T-helper 1 cell (primary cell): ENCODE measurements at regions not wholly inside any gene's neighbourhood (a gene's known extent, or its start where the extent isn't known, plus 50 kb on each side); places are given as distances from the start of the nearest gene placed in this dataset.

Experiments
- DNase-seq, 5 donors: peaks; one replicate each; pipeline ENCODE4 v3.0.0-alpha.2; 2012 to 2020

DNA sequence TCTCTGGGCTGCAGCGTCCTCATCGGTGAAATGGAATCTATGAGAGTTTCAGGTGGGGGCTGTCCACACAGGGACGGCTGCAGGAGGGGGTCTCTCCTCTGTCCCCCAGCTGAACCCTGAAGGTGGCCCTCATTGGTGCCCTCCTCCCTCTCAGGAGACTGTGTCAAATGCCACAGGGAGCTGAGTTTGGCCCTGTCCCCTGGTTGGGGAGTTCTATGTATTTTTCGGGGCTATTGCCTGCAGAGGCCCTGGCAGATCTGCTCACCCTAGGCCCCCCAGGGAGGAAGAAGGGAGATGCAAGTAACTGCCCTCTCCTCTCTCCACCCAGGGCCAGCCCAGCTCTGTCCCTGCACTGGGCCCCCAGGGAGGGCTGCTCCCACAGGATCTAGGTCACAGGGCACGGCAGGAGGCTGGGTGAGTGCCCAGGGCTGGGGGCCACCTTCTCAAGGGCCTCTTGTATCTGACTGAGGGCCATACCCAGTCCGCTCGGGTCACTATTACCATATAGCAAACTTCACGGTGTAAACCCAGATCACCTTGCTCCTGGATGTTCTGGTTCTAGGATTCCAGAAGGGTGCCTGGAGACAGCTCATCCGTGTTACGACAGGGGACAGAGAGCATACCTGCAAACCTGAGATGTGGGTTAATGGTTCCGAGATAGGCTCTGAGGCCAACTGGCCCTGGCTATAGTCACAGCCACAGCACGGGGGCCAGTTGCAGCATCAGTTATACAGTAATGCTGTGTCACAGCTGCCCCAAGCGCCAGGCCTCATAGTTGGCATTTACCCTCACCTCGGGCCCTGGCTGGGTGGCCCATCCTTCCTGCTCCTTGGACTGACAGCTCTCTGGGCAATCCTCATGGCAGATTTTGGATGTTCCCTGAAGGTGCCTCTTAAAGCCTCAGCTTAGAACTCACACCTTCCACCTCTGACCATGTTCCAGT lies 102.4 kb upstream of the PRR23E start:
- DNase-seq = no peak

- DNase-seq = no peak
Observed at GRCh38 chr3:127091376-127091775, 101.6 kb upstream of the PRR23E start.

GRCh38 chr3:127092368-127092767 lies 100.6 kb upstream of the PRR23E start:
- DNase-seq = no peak

- no peak for DNase-seq
Observed at GRCh38 chr3:127092776-127093175, 100.2 kb upstream of the PRR23E start.

- DNase-seq = no peak
Observed at GRCh38 chr3:127093312-127093711, 99.6 kb upstream of the PRR23E start.

DNA sequence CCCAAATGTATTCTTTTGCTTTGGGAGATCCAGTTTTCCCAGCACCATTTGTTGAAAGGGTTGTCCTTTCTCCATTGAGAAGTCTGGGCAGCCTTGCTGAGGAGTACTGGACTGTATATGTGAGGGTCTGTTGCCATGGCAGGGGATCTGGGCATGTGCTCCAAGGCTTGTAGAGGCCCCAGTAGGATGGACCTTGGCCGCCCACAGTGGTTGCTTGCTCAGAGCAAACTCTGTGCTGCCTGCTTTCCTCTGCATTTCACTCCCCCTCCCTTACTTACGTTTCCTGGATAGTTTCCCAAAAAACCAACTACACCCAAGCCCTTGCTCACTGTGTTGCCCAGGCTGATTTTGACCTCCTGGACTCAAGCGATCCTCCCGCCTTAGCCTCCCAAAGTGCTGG lies 97.2 kb upstream of the PRR23E start:
- DNase-seq = no peak

- no peak for DNase-seq
Observed at GRCh38 chr3:127096256-127097071, 96.5 kb upstream of the PRR23E start.

DNA sequence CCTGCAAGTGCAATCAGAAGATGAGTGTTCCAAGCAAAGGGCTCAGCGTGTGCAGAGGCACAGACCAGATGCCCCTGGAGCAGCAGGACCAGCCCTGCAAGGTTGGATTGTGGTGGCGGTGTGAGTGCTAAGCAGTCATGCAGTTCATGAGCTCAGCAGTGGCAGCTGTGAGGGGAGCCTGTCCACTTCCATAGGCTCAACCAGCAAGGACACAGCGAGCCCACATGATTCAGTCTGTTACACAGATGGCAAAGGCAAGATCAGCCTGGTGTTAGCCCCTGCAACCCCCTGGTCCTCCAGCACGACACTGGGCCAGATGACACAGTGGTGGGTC lies 95.9 kb upstream of the PRR23E start:
- DNase-seq = no peak

DNA sequence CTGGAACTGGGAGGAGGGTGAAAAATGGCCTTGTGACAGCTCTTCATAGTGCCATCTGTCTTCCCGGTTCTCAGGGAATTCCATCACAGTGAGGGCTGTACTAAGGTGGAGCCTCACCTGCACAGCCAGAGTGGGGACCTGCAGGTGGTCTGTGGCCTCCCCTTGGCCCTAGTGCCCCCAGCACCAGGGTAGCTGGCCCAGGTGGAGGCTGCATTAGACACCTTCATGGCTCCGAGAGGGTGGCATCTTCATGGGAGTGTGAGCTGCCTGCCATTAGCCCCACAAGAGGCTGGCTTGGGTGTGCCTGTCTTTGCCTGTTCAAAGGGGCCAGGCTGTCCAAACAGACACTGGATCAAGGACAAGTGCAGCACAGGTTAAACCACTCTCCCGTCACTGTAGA lies 95.5 kb upstream of the PRR23E start:
- no peak for DNase-seq

DNA sequence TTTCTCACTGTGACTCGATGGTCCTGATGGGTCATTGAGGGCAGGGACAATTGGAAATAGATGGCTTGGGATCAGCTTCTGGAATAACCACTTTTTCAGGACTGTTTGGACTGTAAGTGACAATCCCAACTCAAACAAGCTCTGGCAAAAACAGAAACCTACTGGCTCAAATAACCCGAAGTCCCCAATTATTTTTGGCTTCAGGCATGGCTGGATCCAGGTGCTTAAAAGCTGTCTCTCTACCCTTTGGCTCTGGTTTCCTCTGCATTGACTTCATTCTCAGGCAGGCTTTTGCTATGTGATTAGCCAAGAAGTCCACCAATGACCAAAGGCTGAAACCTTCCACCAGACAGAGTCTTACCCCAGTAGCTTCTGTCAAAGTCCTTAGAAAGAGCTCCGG lies 92.9 kb upstream of the PRR23E start:
- no peak for DNase-seq

GRCh38 chr3:127100459-127101410 lies 92.2 kb upstream of the PRR23E start:
- no peak for DNase-seq

DNA sequence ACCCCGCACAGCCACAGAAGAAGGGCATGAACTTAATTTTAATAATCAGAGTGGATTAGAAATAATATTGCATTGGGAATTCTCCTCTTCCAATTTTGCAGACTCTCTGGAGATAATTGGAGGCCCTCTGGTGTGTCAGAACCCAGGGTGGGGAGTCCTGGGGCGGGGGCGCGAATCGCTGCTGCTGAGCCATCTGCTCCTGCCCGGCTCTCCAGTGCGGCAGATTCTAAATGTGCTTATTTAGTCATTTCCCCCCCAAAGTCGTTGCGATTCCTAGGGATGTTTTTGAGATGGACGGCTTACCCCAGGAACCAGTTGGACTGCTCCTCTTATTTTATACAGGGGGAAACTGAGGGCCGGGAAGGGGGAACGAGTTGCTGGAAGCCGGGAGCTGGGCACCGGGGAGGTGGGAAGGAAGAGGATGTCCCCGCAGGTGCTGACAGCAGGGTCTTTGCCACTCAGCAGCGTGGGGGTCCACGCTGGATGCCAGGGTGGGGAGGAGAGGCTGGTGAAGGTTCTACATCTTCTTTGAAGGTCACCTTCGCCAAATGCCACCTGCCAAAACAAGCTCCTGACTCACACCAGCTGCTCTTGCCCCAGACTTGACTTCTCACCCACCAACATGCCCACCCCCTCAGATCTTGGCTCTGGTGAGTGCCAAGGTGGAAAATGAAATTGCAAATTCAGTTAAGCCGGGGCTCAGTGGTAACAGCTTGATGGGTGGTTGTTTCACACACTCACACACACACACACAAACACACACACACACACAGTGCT lies 91.3 kb upstream of the PRR23E start:
- no peak for DNase-seq

DNA sequence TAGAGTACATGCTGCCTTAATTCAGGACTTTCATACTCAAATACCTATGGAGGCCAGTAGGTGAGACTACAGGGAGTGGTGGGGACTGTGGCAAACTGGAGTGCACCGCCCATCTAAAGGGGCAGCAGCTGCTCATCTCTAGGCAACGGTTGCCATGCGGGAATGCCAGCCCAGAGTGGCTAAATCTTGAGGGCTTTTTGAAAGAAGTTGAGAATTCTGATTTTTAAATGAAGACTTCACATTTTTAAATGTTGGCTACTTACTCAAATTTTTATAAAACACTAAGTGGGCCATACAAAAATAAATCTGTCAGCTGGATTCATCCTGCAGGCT lies 90.8 kb upstream of the PRR23E start:
- no peak for DNase-seq

DNA sequence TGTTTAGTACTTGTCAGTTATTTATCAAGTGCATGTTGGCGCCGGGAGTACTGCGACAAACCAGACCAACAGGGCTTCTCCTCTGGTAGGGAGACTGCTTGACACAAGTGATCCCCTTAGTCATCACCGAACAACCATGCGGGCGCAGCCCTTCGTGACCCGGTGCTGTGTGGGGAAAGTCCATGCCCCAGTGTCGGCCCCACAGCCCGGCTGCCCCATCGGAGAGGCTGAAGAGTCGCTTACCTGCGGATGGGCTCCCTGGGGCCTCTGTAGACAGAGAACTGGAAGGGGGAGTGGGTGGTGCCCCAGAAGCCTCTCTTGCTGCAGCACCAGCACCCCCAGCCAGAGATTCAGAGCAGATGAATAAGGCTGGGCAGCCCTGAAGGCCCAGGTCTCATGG lies 90.3 kb upstream of the PRR23E start:
- DNase-seq = no peak

DNA sequence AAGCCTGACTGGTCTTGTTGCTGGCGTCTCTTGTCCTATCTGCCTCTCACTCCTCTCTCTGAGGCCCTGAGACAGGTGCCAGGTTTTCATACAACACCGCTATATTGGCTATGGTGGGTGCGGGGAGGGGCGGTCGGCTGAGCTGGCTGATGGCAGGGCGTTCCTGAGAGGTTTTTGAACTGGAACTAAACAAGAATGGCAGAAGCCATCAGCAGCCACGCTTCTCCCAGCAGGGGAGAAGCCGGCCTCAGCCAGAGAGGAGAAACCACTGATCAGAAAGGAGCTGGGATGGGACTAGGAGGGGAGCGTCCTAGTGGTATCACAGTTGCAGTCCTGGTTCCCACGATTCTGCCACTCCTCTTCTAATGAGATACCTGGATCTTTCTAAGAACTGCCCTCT lies 89.9 kb upstream of the PRR23E start:
- no peak for DNase-seq

DNA sequence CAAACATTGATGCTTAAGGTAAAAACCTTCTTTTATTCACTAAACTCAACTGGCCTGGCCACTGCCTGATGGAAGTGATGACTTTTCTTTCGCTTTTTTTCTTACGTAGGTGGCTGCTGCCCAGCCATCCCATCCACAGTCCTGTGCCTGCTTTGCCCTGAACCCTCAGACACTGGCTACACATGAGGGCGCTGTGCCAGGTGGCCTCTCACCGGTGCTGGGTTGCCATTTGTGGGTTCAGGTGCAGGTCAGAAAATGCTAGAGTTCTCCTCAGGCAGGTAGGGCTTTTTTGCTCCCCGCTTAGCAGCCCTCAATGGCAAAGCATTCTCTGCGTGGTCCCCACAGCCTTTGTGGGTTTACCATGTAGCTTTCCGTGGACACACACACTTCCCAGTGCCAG lies 88.3 kb upstream of the PRR23E start:
- no peak for DNase-seq

DNA sequence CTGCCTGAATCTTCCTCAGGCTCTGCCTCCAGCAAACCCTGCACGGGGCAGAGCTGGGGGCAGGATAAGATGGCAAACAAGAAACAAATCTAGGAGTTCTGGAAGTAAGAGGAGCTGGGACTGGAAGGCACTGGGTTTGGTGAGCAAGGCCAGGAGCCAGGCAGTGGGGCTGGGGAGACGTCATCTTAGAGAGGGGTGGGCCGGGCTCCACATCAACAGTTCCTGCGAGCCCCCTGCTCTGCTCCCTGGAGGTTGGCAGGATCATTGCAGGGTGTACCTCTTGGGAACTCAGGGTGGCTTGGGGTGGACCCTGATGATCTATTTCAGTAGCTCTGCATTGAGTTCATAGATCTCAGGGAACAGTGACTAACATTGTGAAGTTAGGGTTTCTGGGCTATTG lies 87.3 kb upstream of the PRR23E start:
- no peak for DNase-seq

DNA sequence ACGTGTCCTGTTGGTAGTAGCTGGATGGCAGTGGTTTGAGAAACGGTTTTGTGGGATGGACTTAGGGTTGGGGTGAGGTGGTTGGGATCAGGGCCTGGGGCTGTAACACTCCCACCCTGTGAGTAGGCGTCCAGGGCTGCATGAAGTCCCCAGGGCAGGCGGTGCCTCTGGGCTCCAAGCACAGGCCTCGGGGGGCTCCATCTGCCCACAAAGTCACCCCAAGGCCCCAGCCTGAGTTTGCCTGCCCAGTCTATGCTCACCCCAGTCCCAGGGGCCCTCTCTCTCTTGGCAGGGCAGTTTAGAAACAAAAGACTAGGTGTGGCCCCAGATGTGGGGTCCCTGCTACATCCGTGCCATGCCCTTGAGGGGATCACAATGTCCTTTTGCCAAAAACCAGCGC lies 86.9 kb upstream of the PRR23E start:
- no peak for DNase-seq

DNA sequence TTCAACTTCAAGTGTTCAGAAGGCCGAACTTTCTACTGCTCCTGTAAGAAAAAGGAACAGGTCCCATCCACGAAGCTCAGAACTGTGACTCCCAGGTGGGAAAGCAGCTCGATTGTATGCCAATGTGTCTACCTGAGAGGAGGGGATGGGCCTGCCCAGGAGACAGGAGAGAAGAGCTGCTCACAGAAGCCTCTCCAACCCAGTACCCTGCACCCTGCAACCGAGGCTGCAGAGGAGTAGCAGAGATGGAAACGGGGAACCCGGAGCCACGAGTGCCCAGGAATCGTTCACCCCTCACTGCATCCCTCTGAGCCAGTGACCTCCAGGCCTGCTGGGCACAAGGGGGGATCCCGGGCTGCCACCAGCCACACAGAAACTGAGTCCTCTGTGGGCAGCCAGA lies 86.5 kb upstream of the PRR23E start:
- no peak for DNase-seq

DNA sequence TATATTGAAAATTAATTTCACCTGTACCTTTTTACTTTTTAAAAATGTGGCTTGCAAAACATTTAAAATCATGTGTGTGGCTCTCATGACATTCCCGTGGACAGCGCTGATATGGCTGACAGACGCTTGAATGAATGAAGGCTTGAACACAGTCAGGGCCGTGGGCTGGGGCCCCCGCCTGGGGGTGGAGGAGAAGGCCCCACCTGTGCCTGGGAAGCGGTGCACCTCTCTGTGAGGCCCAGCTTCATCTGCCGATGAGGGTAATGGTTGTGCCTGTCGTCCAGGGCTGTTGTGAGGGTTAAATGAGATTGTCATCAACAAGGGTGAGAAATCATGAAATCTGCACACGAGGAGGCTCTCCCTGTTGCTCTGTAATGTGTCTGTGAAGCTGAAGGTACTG lies 85.9 kb upstream of the PRR23E start:
- DNase-seq = no peak

- no peak for DNase-seq
Observed at GRCh38 chr3:127107491-127108375, 85.2 kb upstream of the PRR23E start.
